IPS-NIHi7 (cell line): ENCODE measurements at regions not wholly inside any gene's neighbourhood (a gene's known extent, or its start where the extent isn't known, plus 50 kb on each side); places are given as distances from the start of the nearest gene placed in this dataset.
"Not testable (repeated sequence)": the region's sequence is repeated elsewhere in the genome, so short reads cannot be mapped to it uniquely, and the experiment has no call there.

Source experiments
- DNase-seq: peaks from one replicate; pipeline ENCODE4 v3.0.0; 2012; ENCODE audit warnings: mixed read lengths; ENCODE audit errors: extremely low spot score

DNA sequence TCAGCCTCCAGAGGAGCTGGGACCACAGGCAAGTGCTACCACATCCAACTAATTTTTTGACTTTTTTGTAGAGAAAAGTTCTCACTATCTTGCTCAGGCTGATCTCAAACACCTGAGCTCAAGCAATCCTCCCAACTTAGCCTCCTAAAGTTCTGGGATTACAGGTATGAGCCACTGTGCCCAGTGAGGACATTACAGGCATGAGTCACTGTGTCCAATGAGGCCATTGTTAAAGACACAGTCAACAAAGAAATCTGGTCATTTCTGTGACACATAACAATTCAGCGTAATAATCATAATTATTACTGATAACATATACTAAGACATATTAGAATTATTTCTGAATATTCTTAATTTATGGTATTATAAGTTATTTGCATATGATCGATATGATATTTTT, 463.4 kb upstream of the NDN start:
- DNase-seq: no peak

DNA sequence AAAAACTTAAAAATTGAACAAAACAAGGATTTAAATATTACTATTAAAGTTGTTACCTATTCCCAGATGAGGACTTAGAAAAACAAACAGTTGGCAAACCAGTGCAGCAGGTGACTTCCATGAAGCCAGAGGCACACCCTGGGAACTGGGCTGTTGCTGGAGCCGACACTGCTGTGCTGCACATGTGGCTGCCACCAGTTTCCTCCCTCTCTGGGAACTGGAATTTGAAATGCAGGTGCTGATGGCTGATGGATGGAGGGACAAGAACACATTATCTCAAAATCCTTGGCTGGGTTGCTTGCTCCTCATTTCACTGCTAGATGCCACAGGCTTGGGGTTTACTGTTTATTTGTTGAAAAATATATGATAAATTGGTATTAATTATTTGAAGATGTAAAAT, 471.2 kb upstream of the NDN start:
- not testable (repeated sequence) for DNase-seq

DNA sequence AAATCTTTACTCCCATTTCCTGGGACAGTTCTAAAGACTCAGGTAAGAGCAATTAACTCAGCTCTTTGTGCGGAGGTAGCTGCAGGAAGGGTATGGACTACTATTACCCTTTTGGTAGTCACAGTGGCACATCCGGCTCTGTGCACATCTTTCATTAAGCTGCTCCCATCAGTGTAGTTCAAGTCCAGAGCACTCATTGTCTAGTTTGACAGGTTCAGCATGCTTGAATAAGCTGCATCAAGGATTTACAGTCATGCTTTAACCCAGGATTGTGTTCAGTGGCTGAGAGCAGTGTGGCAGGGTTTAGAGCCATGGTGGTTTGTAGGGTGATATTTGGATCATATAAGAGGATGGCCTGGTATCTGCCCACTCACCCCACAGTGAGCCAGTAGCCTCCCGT, 478.4 kb upstream of the NDN start:
- DNase-seq: not testable (repeated sequence)

DNA sequence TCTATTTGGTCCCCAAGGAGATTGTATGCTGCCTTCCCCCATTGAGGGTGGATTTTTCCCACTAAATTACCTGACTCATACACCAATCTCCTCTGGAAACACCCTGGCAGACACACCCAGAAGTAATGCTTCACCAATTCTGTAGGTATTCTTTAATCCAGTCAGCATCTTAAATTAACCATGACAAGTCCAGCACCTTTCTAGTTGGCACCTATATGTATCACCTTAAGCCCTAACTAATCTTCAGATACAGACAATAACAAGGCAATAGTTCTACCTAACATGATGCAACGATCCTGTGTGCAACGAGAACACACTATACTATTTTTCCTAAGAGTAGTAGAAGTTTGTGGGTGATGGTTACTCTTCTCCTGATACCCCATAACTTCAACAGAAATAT, 473.3 kb upstream of the NPAP1 start:
- DNase-seq: not testable (repeated sequence)

DNA sequence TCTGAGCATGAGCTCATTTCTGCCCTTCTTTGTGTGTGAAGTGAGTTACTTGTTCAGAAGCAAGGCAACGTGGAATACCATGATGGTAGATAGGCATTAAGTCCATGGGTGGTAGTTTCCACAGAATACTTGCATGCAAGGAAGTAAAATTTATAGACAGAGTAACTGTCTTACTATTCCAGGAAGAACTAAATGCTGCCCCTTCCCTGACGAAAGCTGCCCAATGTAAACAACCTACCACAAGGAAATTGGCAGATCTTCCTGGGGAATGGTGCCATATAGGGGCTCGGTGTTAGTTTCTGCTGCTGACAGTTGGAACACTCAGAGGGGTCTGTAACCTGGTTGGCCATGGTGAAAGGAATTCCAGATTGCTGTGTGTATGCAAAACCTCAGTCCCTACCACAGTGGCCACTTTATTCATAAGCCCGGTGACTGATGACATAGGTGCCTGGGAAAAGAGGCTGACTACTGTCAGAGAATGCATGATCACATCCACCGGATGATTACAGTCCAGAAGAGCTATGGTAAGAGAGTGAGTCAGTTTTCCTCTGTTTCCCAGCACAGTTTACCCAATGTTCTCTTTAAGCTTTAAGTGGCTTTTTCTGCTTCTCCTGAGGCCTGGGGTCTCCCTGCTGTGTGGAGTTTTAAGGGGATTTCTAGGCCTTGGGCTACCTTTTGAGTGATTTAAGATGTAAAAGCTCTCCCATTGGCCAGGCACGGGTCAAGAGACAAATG, 463.7 kb upstream of the NPAP1 start:
- DNase-seq: not testable (repeated sequence)

DNA sequence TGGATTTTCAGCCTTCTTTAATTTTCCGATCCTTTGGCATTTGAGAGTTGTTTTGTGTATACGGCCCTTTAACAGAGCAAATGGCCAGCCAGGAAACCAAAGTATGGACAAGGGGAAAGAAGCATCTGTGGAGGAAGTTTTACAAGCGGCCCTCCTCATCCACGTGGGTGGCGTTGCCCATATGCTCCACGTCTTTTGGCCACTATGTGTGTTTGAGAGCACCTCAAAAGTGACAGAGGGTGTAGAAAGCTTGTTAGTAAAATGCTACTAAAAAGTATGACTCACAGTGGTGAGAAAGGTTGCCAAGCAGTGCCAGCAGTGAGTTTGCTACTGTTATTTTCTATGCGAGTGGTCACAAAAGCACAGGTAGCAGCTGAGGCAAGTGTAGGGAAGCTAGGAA, 451.8 kb upstream of the NPAP1 start:
- DNase-seq: no peak

DNA sequence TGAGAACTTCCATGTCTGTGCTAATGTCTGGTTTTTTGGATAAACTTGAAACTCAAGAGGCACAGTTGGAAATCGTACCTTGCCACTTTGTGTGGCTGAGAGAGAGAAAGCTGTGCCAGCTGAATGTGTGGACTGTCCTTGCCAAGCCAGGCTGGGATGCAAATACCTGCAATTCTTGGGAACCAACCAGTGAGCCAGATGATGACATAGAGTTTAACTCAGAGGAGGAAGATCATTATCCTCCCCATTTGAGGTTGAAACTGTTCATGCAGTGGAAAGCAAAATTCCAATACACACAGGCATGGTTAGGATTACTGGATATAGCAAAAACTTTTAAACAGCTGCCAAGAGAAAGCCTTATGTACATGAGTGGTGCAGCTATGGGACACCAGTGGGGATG, 451.4 kb upstream of the NPAP1 start:
- DNase-seq: no peak

DNA sequence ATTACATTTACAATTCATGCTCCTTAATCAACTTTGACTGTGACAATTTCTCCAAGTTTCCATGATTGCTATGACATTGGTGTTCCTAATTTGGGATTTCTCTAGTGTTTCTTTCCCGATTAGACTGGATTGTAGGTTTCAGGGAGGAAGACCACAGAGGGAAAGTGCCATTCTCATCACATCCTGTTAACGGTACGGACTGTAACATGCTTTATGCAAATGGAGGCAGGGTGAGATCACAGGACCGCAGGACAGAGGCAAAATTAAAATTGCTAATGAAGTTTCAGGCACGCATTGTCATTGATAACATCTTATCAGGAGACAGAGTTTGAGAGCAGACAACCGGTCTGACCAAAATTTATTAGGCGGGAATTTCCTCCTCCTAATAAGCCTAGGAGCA, 446.7 kb upstream of the NPAP1 start:
- DNase-seq: not testable (repeated sequence)

DNA sequence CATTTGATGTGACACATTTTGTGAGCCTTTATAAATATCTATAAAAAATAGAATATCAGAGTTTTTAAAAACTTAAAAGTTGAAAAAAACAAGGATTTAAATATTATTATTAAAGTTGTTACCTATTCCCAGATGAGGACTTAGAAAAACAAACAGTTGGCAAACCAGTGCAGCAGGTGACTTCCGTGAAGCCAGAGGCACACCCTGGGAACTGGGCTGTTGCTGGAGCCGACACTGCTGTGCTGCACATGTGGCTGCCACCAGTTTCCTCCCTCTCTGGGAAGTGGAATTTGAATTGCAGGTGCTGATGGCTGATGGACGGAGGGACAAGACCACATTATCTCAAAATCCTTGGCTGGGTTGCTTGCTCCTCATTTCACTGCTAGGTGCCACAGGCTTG, 442.4 kb upstream of the NPAP1 start:
- not testable (repeated sequence) for DNase-seq

DNA sequence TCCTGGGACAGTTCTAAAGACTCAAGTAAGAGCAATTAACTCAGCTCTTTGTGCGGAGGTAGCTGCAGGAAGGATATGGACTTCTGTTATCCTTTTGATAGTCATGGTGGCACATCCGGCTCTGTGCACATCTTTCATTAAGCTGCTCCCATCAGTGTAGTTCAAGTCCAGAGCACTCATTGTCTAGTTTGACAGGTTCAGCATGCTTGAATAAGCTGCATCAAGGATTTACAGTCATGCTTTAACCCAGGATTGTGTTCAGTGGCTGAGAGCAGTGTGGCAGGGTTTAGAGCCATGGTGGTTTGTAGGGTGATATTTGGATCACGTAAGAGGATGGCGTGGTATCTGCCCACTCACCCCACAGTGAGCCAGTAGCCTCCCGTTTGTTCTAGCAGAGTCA, 435.0 kb upstream of the NPAP1 start:
- not testable (repeated sequence) for DNase-seq

DNA sequence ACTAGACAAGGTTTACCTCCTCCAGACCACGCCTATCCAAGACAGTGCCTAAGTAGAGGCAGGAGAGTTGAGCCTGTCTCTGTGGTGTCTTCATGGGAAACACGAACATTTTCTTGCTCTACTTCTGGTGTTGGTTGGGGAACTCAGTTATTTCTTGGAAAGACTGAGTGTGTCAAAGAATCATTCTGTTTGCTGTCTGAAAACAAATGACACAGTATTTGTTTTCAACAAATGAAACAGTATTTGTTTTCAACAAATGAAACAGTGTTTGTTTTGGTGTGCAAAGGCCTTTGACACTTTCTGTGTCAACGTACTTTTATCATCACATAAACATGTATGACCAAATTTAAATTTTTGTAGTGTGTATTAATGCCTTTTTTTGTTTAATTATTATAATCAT, 416.5 kb upstream of the NPAP1 start:
- DNase-seq: not testable (repeated sequence)

DNA sequence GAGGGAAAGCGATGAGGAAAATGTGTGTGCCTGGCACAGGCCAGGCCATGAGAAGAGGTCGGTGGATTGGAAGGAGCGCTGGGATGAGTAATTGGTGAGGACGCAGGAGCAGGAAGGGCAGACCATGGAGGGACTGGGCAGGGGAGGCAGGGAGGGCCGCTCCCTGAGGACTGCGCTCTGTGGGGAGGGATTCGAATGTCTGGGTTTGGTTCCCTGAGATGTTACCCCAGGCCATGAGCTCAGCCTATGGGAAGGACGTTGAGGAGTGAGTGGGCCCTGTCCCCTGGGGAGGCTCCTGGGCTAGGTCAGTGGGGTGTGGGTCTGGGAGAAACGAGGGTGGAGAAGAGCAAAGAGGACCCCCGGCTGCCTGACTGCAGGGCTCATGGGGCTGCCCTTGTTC, 415.2 kb upstream of the NPAP1 start:
- not testable (repeated sequence) for DNase-seq

DNA sequence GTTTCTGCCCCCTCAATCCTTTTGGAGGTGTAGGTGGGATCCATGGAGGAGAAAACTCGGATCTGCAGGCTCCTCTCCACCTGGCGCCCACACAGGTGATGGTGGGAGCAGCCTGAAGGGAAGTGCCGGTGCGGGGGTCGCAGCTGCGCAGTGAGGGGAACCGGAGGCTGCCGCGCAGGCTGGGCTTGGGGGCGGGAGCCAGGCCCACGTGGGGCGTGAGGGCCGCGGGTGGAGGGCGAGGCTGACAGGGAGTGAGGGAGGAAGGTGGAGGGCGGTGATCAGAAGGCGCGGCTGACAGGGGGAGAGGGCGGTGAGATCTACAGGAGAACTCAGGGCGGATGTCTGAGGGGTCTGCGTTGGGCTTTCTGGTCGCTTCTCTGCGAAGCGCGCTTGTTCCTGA, 414.7 kb upstream of the NPAP1 start:
- DNase-seq: not testable (repeated sequence)

DNA sequence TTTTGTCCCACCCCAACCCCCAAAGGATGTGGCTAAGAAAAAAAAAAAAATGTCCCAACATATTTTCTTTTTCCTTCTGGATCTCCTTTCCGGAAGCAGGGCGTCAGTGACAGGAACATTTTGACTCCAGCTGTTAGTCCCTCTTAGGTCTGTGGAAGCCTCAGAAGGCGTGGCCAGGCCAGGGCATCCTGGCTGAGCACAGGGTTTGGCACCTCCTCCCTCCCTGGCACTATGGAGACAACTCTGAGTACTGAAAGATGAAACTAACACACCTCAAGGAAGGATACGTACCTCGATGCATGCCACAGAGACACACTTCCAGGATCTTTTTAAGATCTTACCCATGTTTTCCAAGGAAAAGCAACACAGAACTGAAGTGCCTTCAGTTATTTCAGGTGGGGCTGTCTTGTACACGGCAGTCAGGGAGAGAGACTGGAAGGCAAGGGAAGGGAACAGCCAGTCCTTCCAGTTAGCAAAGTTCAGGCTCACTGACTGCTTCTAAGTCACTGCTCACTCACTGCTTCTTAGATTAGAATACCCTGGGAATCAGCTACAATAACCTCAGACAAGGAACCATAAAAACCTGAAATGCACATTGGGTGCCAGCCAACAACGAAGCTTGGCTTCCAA, 406.9 kb upstream of the NPAP1 start:
- DNase-seq: not testable (repeated sequence)

DNA sequence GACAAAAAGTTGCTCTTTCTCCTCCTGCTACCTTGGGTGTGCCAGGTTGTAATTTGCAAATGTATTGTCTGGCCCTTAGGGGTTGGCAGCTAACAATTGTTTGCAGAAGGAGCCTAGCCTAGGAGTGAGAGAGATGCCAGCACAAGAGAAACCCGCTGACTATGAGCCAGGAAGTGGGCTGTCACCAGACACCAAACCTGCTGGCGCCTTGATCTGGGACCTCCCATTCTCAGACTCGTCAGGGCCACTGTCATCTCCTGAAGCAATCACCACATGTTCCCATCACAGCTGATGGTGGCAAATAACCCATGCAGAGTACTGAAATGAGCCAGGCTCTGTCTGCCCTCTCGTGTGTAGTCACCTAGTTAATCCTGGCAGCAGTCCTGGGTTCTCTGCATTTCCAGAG, 406.4 kb upstream of the NPAP1 start:
- no peak for DNase-seq

DNA sequence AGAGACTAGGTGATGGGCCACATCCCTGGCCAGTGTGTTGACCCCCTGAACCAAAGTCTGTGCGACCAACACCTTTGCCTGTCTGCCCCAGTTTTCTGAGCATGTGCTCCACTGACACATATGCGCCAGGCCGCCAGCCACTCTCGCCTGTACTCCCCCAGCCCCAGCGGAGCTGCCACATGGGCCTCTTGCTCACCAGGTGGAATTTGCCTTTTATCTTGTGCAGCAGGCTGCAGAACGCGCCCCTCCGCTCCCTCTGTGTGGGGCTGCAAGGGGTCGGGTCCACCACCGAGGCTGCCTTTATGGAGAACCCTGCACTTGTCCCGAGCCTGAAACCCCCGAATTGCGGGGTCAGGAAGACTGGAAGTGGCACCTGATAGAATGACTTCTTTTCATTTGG, 405.7 kb upstream of the NPAP1 start:
- no peak for DNase-seq

DNA sequence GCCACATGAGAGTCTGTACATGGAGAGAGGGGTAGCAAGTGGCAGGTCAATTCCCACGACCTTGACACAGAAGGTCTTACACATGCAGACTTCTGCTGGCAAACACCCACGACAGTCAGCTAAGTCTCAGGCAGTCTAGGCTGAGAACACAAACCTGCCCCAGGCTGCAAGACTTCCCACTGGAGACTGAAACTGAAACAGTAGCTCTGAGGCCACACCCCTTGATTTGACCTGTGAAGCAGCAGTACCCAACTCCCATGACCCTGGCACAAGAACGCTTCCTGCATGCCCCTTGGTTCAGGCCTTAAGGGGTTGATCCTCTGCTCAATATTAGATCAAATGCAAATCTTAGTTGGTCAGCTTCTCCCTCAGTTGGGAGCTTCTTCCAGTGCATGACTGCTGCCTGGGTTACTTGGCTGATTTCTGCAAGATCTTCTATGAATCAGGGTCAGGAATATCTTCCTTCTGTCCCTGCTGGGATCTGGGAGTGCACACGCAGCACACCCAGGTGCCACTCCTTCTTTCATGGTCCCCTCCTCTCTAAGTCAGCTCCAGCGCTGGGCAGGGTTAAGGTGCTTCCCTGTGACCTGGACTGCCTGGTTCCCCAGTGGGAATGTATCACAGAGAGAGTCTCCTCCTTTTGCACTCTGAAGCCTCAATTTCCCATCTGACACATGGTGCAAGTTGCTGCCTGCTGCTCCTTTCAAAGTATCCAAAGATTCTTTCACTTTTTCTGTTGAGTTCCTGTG, 403.9 kb upstream of the NPAP1 start:
- not testable (repeated sequence) for DNase-seq

DNA sequence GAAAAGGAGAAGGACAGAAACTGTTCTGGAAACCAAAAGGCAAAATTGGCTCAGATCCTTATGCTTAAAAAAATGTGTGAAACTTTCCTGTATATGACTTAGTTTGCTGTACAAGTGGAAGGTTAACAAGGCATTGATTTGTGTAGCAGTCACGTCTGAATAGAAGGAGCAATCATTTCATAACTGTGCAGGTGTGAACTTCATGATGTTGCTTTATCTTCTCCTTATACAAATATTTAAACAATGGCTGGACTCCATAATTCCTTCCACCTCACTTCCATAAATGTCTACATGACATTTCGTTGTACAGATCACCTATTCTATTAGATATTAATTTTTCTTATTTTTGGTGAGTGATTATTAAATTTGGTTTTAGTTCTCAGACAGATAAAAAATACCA, 382.7 kb upstream of the NPAP1 start:
- DNase-seq: no peak

DNA sequence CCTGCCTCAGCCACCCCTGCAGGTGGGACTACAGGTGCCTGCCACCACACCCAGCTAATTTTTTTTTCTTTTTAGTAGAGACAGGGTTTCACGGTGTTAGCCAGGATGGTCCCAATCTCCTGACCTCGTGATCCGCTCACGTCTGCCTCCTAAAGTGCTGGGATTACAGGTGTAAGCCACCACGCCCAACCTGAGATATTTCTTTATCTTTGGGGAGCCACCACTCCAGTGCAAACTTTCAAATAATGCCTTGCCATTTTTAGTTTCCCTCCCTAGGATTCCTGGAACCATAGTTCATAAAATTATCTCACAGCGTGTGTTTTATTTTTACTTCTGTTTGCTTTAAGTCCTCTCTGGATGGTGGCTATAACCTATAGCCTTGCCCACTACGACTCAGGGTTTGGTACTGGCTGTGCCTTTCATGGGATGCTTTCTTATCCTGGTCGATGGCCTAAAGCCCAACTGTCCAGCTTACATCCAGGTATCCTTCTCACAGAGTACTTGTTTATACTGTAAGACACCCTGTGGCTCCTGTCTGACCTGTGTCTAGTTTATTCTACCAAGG, 374.7 kb upstream of the NPAP1 start:
- DNase-seq: not testable (repeated sequence)

DNA sequence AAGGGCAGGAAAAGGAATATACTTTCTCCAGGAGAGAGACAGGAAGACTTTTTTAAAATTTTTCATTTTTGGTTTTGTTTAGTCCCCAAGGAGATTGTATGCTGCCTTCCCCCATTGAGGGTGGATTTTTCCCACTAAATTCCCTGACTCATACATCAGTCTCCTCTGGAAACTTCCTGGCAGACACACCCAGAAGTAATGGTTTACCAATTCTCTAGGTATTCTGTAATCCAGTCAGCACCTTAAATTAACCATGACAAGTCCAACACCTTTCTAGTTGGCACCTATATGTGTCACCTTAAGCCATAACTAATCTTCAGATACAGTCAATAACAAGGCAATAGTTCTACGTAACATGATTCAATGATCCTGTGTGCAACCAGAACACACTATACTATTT, 373.6 kb upstream of the NPAP1 start:
- not testable (repeated sequence) for DNase-seq

DNA sequence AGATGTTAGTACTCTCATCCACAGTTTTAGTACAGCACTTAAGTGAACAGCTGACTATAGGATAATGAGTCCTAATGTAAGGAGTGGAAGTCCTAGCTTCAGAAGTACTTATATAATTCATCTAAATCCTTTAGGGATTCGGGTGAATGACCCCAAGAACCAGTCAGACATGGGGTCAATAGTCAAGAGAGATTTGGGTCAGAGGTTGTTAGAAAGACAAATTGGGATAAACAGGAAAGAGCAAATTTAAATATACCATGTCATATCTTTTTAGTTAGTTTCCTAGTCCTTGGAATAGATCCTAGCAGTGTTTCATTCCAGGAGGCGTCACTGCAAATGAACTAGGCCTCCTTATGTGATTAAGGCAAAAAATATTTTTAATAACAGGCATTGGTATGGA, 370.8 kb upstream of the NPAP1 start:
- DNase-seq: not testable (repeated sequence)

DNA sequence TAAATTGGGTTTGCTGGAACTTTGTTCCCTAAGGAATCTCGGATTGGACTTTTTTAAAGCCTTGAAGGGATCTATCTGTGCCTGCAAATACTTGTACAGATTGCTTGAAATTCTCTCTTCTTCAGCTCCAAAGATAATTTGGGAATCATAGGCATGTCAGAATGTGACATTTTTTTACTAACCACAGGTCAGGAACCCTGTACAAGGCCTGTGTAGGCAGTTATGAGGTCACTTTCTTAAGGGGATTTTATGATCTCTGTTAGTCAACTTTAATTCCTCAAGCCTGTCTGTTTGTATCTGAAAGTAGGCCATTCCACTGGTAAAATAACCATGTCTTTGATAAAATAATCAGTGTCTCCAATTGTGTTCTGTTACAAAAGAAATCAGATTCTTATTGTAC, 369.9 kb upstream of the NPAP1 start:
- DNase-seq: not testable (repeated sequence)
